IMR-90 (cell line): ENCODE measurements at regions not wholly inside any gene's neighbourhood (a gene's known extent, or its start where the extent isn't known, plus 50 kb on each side); places are given as distances from the start of the nearest gene placed in this dataset.

Source experiments
- ATAC-seq: fragments of 200-7000 bp; cut with Tn5 transposase; 2 replicates; pipeline ENCODE4 v1.9.1; 2020; ENCODE audit warnings: low read depth, mild to moderate bottlenecking, moderate library complexity
- BruUV-seq: library from RNA; stranded (reverse); fragments of 400-500 nt; replicated peaks from 2 replicates; lab custom pipeline; 2021; lab: Mats Ljungman, UMichigan
- CTCF ChIA-PET: fragments of 300-600 bp; formaldehyde crosslinking; extraction: SDS; loops from one replicate; lab custom pipeline; 2021; ENCODE audit warnings: antibody characterized with exemption; lab: Yijun Ruan, JAX
- POLR2A ChIA-PET: fragments of 300-600 bp; sonication (Branson Sonifier 250); formaldehyde crosslinking; loops from one replicate; lab custom pipeline; 2022; ENCODE audit warnings: antibody characterized with exemption; ENCODE audit not compliant: unreplicated experiment; lab: Charles Lee
- DNase-seq: peaks from one replicate; pipeline ENCODE4 v3.0.0; 2013
- H2AFZ ChIP-seq: replicated peaks from 2 replicates; pipeline ENCODE3; 2013; ENCODE audit warnings: low read length, mild to moderate bottlenecking; ENCODE audit not compliant: poor library complexity
- H2AK5ac ChIP-seq: 2 replicates; pipeline ENCODE4 v1.6.1; 2013; ENCODE audit warnings: low read depth, low read length, inconsistent platforms
- H2AK9ac ChIP-seq: replicated peaks from 2 replicates; pipeline ENCODE3; 2013; ENCODE audit warnings: mild to moderate bottlenecking, low read depth, low read length, moderate library complexity; ENCODE audit not compliant: poor library complexity
- H2BK120ac ChIP-seq: 2 replicates; pipeline ENCODE4 v1.6.1; 2013; ENCODE audit warnings: low read depth, low read length, inconsistent platforms
- H2BK15ac ChIP-seq: 3 replicates; pipeline ENCODE4 v1.6.1; 2013; ENCODE audit warnings: low read depth, low read length, inconsistent platforms
- H2BK20ac ChIP-seq: 2 replicates; pipeline ENCODE4 v1.6.1; 2013; ENCODE audit warnings: low read depth, mild to moderate bottlenecking, inconsistent platforms, low read length, moderate library complexity
- H2BK5ac ChIP-seq: 2 replicates; pipeline ENCODE4 v1.6.1; 2013; ENCODE audit warnings: mild to moderate bottlenecking, low read depth, low read length, inconsistent platforms; ENCODE audit not compliant: poor library complexity, severe bottlenecking
- H3K14ac ChIP-seq: replicated peaks from 2 replicates; pipeline ENCODE4 v1.6.1; 2013; ENCODE audit warnings: low read depth, low read length, inconsistent platforms
- H3K18ac ChIP-seq: 2 replicates; pipeline ENCODE4 v1.6.1; 2013; ENCODE audit warnings: low read depth, low read length, control low read depth
- H3K23ac ChIP-seq: 2 replicates; pipeline ENCODE4 v1.6.1; 2013; ENCODE audit warnings: low read depth, low read length, inconsistent platforms
- H3K27ac ChIP-seq: 2 replicates; pipeline ENCODE4 v1.5.1; 2013; ENCODE audit warnings: mild to moderate bottlenecking, control low read depth, low read length; ENCODE audit not compliant: insufficient read depth
- H3K27me3 ChIP-seq: 2 replicates; pipeline ENCODE4 v1.6.1; 2013; ENCODE audit warnings: low read length; ENCODE audit not compliant: control insufficient read depth, insufficient read depth
- H3K36me3 ChIP-seq: 2 replicates; pipeline ENCODE4 v1.6.1; 2013; ENCODE audit warnings: low read length, mixed read lengths; ENCODE audit not compliant: control insufficient read depth, insufficient read depth
- H3K4ac ChIP-seq: 2 replicates; pipeline ENCODE4 v1.6.1; 2013; ENCODE audit warnings: low read depth, low read length, inconsistent platforms
- H3K4me1 ChIP-seq: 2 replicates; pipeline ENCODE4 v1.6.1; 2013; ENCODE audit warnings: low read length, mixed read lengths; ENCODE audit not compliant: control insufficient read depth, insufficient read depth
- H3K4me2 ChIP-seq: 2 replicates; pipeline ENCODE4 v1.6.1; 2013; ENCODE audit warnings: low read depth, mild to moderate bottlenecking, control low read depth, low read length, moderate library complexity
- H3K4me3 ChIP-seq: 2 replicates; pipeline ENCODE4 v1.5.1; 2013; ENCODE audit warnings: low read depth, mild to moderate bottlenecking, control low read depth, low read length, moderate library complexity; ENCODE audit not compliant: insufficient read depth
- H3K56ac ChIP-seq: 2 replicates; pipeline ENCODE4 v1.6.1; 2013; ENCODE audit warnings: low read length, inconsistent platforms; ENCODE audit not compliant: insufficient read depth; ENCODE audit errors: extremely low read depth
- H3K79me1 ChIP-seq, 2 experiments: 2 replicates each; pipeline ENCODE4 v1.6.1; 2013; ENCODE audit warnings: low read length in 2 of 2, inconsistent platforms in 1 of 2, low read depth in 1 of 2
- H3K9ac ChIP-seq: 2 replicates; pipeline ENCODE4 v1.6.1; 2013; ENCODE audit warnings: low read depth, low read length, control low read depth
- H3K9me1 ChIP-seq: 2 replicates; pipeline ENCODE4 v1.6.1; 2013; ENCODE audit warnings: low read length, inconsistent platforms; ENCODE audit not compliant: insufficient read depth
- H3K9me3 ChIP-seq: 2 replicates; pipeline ENCODE4 v1.6.1; 2013; ENCODE audit warnings: low read length; ENCODE audit not compliant: control insufficient read depth, insufficient read depth
- H4K20me1 ChIP-seq: 2 replicates; pipeline ENCODE4 v1.6.1; 2013; ENCODE audit warnings: low read length, inconsistent platforms; ENCODE audit not compliant: insufficient read depth
- H4K5ac ChIP-seq: 2 replicates; pipeline ENCODE4 v1.6.1; 2013; ENCODE audit warnings: mild to moderate bottlenecking, low read depth, low read length, control low read depth
- H4K8ac ChIP-seq, 2 experiments: 2 replicates each; pipeline ENCODE4 v1.6.1; 2013; ENCODE audit warnings: low read depth in 2 of 2, low read length in 2 of 2, control low read depth in 1 of 2, inconsistent platforms in 1 of 2
- H4K91ac ChIP-seq: 2 replicates; pipeline ENCODE4 v1.6.1; 2013; ENCODE audit warnings: low read depth, low read length, inconsistent platforms; ENCODE audit not compliant: insufficient read depth
- BHLHE40 ChIP-seq: fragments of 150-350 bp; IDR thresholded peaks from 2 replicates; pipeline ENCODE4 v1.6.1; 2016; ENCODE audit warnings: mild to moderate bottlenecking, low read depth, low read length
- CEBPB ChIP-seq: IDR thresholded peaks from 2 replicates; pipeline ENCODE4 v1.6.1; 2012; ENCODE audit warnings: low read depth, low read length, improper control_type of control experiment
- CHD1 ChIP-seq: IDR thresholded peaks from 2 replicates; pipeline ENCODE4 v1.6.1; 2012; ENCODE audit warnings: low read depth, low read length, improper control_type of control experiment
- CTCF ChIP-seq: conservative IDR thresholded peaks from 2 replicates; pipeline ENCODE4 v1.5.1; 2012; ENCODE audit warnings: mild to moderate bottlenecking, low read depth, low read length, improper control_type of control experiment
- ELK1 ChIP-seq: fragments of 150-350 bp; IDR thresholded peaks from 2 replicates; pipeline ENCODE4 v1.6.1; 2016; ENCODE audit warnings: low read depth, mild to moderate bottlenecking, low read length, moderate library complexity, borderline replicate concordance
- FOS ChIP-seq: fragments of 150-350 bp; IDR thresholded peaks from 2 replicates; pipeline ENCODE4 v1.6.1; 2016; ENCODE audit warnings: low read depth, low read length
- MAFK ChIP-seq: IDR thresholded peaks from 2 replicates; pipeline ENCODE4 v1.6.1; 2012; ENCODE audit warnings: low read depth, low read length, improper control_type of control experiment
- MAZ ChIP-seq: IDR thresholded peaks from 2 replicates; pipeline ENCODE4 v1.6.1; 2012; ENCODE audit warnings: low read depth, mild to moderate bottlenecking, low read length, improper control_type of control experiment, moderate library complexity, borderline replicate concordance
- MXI1 ChIP-seq: IDR thresholded peaks from 2 replicates; pipeline ENCODE4 v1.6.1; 2012; ENCODE audit warnings: low read depth, mild to moderate bottlenecking, low read length, moderate library complexity, borderline replicate concordance
- NFE2L2 ChIP-seq: fragments of 150-350 bp; IDR thresholded peaks from 2 replicates; pipeline ENCODE4 v1.6.1; 2016; ENCODE audit warnings: low read depth, mild to moderate bottlenecking, low read length
- POLR2A ChIP-seq: IDR thresholded peaks from 2 replicates; pipeline ENCODE4 v1.6.1; 2012; ENCODE audit warnings: mild to moderate bottlenecking, low read depth, low read length
- RAD21 ChIP-seq: IDR thresholded peaks from 2 replicates; pipeline ENCODE4 v1.6.1; 2012; ENCODE audit warnings: low read length, improper control_type of control experiment
- RCOR1 ChIP-seq: IDR thresholded peaks from 2 replicates; pipeline ENCODE4 v1.6.1; 2012; ENCODE audit warnings: mild to moderate bottlenecking, low read length, improper control_type of control experiment; ENCODE audit not compliant: insufficient replicate concordance
- RFX5 ChIP-seq: IDR thresholded peaks from 2 replicates; pipeline ENCODE4 v1.8.0; 2012; ENCODE audit warnings: low read depth, mild to moderate bottlenecking, low read length, moderate library complexity
- SMC3 ChIP-seq: fragments of 150-350 bp; IDR thresholded peaks from 2 replicates; pipeline ENCODE4 v1.6.1; 2016; ENCODE audit warnings: low read depth, mild to moderate bottlenecking, antibody characterized with exemption, low read length, moderate library complexity
- USF2 ChIP-seq: fragments of 150-350 bp; IDR thresholded peaks from 2 replicates; pipeline ENCODE4 v1.6.1; 2017; ENCODE audit warnings: mild to moderate bottlenecking, antibody characterized with exemption, low read length, low read depth
- WGBS, 2 experiments: methylation state at CpG; one replicate each; pipeline versions ENCODE4 v1.1.5 to v1.1.7; 2013; ENCODE audit warnings: missing lambda C conversion rate in 2 of 2; ENCODE audit not compliant: insufficient read length in 1 of 2; ENCODE audit errors: extremely low coverage in 2 of 2; 5-methylcytosine and 5-hydroxymethylcytosine counted together
- dilution Hi-C: fragments of 300-500 bp; cut with HindIII; formaldehyde crosslinking; loops from one replicate; pipeline ENCODE4 v1.14.3; 2018; ENCODE audit warnings: low sequenced_read_pairs; ENCODE audit not compliant: unreplicated experiment
- in situ Hi-C: fragments of 300-500 bp; cut with MboI; formaldehyde crosslinking; loops from 3 replicates; pipeline ENCODE4 v1.14.3; 2019; ENCODE audit warnings: low sequenced_read_pairs, inconsistent platforms, mixed read lengths
- intact Hi-C: fragments of 100-400 bp; cut with micrococcal nuclease; formaldehyde crosslinking; loops from 2 replicates; pipeline ENCODE4 v1.10.0; 2022

GRCh38 chr20:63123331-63123741 is 92.6 kb downstream of the YTHDF1 start:
- H3K27me3 ChIP-seq, result peaks cover 32% of the 10 kb centered on the region
- DNase-seq, result no peak
- H3K4ac ChIP-seq, result no peak overlapping the region
- CTCF ChIA-PET, result no interaction called here
- no peaks in the 10 kb centered on the region for H3K4me1 ChIP-seq
- H3K4me3 ChIP-seq, result no peak overlapping the region
- no peak overlapping the region for H3K4me2 ChIP-seq
- H4K91ac ChIP-seq, result no peak overlapping the region
- H3K27ac ChIP-seq, result no peak overlapping the region
- no peak for TF ChIP-seq RFX5
- no peak for TF ChIP-seq ELK1
- no peak for TF ChIP-seq RCOR1
- TF ChIP-seq MAFK, result no peak
- no peak for TF ChIP-seq NFE2L2
- no peak for TF ChIP-seq CEBPB
- no peak for TF ChIP-seq FOS
- no peak for TF ChIP-seq SMC3
- no peak for TF ChIP-seq CTCF
- no peak for TF ChIP-seq MXI1
- no peak for TF ChIP-seq RAD21
- no peak for TF ChIP-seq MAZ
- no peak for TF ChIP-seq USF2
- TF ChIP-seq POLR2A, result no peak
- no peak for TF ChIP-seq CHD1
- TF ChIP-seq BHLHE40, result no peak
- no peak overlapping the region for H4K8ac ChIP-seq
- dilution Hi-C loops (no loop called here), intact Hi-C loops (no loop called here), in situ Hi-C loops (no loop called here)
- H2AK9ac ChIP-seq, result no peak overlapping the region
- no peak overlapping the region for H2BK20ac ChIP-seq
- H2BK15ac ChIP-seq, result no peak overlapping the region
- no peak overlapping the region for H3K9ac ChIP-seq
- no peak overlapping the region for H2AK5ac ChIP-seq
- H3K14ac ChIP-seq, result no peak overlapping the region
- H4K20me1 ChIP-seq, result no peaks in the 10 kb centered on the region
- no peaks in the 10 kb centered on the region for H3K36me3 ChIP-seq
- no peak for ATAC-seq
- no peak overlapping the region for H3K18ac ChIP-seq
- H3K9me1 ChIP-seq, result no peaks in the 10 kb centered on the region
- no peak overlapping the region for H2AFZ ChIP-seq
- POLR2A ChIA-PET, result no interaction called here
- no peak overlapping the region for H3K56ac ChIP-seq
- H3K23ac ChIP-seq, result no peak overlapping the region
- H2BK120ac ChIP-seq, result no peak overlapping the region
- H4K5ac ChIP-seq, result no peak overlapping the region
- H3K79me1 ChIP-seq, result no peaks in the 10 kb centered on the region
- no peak overlapping the region for H2BK5ac ChIP-seq
- BruUV-seq, result no TSS peak
- peaks cover 3% of the 10 kb centered on the region; the same call in 1 of the 2 replicates for H3K9me3 ChIP-seq
- 66% methylated on average over 10 of the region's 21 CpGs; no CpG with 5 or more reads in 1 of the 2 experiments for WGBS, 2 experiments
